Pulmonary artery endothelial cell (primary cell): ENCODE measurements at regions not wholly inside any gene's neighbourhood (a gene's known extent, or its start where the extent isn't known, plus 50 kb on each side); places are given as distances from the start of the nearest gene placed in this dataset.
A peak's percentile ranks its signal among the peaks of the same experiment; 100 is the strongest.

Source experiments
- DNase-seq: peaks from one replicate; pipeline ENCODE4 v3.0.0-alpha.2; 2011; ENCODE audit warnings: low read depth, low spot score

DNA sequence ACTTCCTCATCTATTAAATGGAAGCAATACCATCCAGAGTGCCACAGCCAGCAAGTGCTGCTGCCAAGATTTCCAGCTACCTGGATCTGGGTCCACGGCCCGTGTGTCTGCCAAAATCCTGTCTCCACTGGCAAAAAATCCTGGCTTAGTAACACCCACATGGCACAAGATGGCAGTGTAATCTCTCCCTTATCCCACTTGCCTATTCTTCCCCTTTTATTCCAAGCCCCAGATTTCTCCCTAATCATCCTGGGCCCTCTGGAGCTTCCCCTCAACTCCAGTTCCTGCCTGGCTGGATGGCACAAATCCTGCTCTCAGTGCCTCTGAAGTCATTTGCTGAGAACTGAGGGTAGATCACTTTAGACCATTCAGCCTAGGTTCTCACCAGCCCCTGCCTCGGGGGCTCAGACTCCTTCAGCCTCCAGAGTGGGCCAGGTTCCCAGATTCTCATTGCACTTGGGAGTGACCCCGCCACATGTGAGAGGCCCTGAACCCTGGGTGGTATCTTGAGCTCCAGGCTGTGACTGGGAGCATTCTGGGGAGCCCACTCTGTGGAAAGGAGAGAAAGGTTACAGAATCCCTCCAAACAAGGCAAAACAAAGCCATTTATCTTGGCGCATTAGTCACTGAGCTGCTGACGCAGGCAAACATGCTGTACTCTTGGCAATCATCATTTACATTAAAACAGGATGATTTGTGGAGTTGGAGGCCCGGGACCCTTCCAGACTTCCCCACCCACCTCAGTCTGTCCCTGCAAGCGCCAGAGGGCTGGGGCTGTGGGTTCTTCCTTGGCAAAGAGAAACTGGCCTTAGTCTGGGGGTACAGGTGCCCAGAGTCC lies 325.8 kb downstream of the DYSF start:
- no peak for DNase-seq

DNA sequence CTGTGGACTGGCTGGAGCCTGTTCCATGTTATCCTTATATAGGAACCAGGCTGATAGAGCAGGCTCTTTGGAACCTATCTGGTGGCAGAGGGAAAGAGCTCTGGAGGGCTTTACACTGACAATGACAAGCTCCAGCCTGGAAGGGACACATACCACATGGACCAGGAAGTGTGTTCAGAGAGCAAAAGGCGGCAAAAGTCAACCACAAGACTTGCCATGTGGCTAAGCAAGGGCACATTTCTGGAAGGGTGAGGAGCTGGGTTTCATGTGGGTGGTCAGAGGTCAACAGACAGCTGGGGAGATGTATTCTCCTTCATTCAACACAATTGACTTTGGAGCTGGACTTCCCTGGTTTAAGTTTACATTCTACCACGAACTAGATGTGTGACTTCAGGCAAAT lies 325.2 kb downstream of the DYSF start:
- DNase-seq: no peak

DNA sequence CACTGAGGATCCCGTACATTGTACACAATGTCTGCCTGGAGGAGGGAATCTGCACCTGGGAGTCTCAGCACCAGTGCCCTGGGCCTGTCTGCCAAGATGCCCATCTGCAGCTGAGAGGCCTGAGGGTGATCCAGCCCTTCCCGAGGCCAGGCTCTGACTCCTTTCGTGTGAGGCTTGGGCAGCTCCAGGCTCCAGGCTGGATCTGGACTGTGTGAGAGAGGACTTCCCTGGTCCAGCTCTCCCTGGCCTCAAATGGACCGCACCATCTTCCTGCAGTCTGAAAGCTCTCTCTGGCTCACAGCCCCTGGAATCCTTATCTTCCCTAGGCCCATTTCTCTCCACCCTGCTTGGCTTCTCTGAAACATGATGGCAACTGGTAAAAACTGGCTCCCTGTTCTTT lies 324.6 kb downstream of the DYSF start:
- DNase-seq: no peak

DNA sequence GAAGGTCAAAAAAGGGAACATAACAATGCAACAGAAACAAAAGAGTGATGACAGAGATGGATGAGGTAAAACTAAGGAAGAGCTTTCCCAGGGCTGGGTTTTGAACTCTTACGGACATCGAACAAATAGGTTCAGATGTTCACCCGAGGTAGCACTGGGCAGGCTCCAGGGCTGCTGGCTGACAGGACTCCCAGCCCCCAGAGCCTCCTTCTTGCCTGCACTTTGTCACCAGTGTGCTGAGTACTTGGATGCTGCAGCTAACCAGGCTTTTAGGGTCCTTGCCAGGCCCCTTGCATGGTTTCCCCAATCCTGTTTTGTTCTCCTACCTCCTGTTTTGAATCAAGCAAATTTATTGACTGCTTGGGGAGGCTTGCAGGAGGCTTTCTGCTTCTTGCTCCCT lies 322.9 kb downstream of the DYSF start:
- no peak for DNase-seq

DNA sequence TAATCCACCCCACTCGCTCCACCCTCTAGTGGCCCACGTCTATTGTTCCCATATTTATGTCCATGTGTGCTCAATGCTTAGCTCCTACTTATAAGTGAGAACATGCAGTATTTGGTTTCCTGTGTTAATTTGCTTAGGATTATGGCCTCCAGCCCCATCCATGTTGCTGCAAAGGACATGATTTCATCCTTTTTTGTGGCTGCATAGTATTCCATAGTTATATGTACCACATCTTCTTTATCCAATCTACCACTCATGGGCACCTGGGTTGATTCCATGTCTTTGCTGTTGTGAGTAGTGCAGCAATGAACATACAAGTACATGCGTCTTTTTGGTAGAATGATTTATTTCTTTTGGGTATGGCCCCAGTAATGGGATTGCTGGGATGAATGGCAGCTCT lies 319.9 kb downstream of the DYSF start:
- no peak for DNase-seq

DNA sequence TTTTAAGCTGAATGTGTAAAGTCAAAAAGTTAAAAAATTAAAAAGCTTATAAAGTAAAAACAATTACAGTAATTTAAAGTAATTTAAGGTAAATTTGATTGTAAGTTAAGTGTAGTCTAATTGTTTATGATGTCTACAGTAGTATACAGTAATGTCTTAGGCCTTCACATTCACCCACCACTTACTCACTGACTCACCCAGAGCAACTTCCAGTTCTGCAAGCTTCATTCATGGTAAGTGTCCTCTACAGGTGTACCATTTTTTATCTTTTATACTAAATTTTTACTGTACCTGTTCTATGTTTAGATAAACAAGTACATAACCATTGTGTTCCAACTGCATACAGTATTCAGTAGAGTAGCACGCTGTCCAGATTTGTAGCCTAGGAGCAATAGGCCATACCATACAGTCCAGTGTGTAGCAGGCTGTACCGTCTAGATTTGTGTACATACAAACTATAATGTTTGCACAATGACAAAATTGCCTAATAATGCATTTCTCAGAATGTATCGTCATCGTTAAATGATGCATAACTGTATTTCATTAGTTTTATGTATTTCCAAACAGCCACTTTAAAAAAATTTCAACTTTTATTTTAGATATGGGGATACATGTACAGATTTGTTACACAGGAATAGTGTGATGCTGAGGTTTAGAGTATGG lies 319.3 kb downstream of the DYSF start:
- no peak for DNase-seq

DNA sequence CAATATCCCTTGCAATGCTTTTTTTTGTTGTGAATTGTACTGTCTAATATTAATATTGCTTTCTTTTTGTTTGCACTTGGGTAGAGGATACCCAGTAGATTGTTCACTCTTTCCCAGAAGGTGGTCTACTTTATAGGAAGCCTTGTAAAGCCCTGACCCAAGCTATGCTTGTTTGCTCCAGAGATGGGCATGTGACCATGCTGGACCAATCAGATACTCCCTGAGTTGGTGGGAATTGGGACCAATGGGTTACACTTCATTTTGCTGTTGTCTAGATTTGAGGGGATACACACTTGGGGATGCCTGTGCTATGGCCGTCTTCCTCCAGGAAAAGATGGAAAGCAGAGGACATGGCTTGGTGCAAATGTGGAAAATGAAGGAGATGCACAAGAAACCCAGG lies 314.3 kb downstream of the DYSF start:
- DNase-seq: no peak

DNA sequence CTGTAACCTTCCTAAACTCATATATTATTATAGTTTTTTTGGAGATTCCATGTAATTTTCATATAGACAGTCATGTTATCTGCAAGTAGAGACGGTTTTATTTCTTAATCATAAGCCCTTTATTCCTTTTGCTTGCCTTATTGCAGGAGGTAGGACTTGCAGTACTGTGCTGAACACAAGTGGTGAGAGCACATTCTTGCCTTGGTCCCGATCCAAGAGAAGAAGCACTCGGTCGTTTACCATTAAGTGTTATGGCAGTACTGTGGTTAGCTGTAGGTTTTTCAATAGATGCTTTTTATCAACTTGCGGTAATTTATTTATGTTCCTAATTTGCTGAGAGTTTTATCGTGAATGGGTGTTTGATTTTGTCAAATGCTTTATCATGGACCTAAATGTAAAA lies 305.7 kb downstream of the DYSF start:
- no peak for DNase-seq

DNA sequence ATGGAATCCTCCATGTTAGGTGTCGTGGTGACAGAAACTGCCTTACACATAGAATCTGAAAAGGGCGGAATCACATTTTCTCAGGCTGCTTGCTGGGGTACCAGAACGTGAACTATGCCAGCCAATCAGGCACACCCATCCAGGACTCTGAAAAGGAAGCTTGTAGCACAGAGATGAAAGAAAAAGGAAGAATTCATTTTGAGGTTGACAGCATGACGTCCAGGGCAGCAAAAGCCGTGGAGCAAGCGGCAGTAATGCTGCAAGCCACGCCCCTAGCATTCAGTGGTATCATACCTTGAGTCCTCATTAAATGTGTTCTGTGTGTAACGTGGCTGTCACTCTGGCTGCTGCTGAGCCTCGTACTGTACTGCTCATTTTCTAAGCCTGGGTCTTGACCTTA lies 304.0 kb downstream of the DYSF start:
- no peak for DNase-seq

DNA sequence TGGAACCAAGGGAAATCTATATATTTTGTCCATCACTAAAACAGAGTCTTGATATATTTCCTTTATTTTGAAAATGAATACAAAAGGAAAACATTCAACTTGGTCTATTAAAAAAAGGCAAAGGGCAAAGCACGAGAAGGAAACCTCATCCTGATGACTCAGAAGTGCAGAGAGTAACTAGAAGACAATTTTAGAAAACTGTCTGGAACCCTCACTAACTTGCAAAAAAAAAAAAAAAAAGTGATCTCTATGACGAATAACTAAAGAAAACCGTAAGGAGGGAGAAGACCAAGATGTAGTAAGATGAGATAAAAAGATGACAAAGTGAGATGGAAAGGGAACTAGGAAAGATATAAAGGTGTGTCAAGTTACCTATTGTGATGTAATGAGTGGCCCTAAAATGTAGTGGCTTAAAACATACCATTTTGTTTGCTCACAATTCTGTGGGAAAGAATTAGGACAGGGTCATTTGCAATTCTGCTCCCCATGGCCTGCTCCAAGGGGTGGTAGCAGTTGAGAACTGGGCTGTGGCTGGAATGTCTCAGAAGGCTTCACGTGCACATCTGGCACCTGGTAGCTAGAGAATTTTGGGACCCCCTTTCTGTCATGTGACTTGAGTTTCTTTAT lies 303.0 kb downstream of the DYSF start:
- DNase-seq: no peak

DNA sequence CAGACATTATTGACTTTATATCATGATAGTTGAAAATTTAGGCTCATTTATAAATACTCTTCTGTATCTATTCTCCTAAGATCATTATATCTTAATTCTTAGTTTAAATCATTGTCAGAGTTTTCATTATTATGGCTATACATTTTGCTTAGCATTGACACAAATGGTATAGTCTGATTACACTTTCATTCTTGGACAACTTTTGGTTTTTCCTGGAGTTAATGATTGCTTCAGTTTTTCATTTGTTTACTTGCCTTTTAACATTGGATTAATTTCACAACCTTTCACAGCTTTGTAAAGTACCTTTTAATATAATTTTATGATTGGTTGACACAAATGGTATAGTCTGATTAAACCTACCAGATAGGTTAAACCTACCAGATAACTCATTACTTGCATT lies 298.2 kb downstream of the DYSF start:
- no peak for DNase-seq

DNA sequence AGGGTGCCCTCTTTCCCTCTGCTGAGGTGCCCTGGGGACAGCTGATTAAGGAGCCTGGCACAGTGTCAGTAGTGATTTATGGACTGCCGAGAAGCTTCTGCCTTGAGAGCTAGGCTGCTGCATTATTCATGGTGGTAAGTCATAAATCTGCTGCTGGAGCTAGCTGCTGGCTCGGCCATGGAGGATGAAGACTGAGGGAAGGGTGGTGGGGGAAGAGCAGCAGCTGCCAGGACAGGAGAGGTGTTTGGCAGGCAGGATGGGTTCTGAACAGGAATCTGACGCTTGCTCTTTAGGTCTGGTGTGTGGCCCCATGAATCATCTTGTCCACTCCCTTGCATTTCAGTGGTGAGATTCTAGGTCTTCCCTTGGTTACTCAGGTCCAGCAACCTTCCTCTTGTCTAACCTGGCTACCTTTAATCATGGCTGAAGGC lies 296.3 kb downstream of the DYSF start:
- DNase-seq: no peak

DNA sequence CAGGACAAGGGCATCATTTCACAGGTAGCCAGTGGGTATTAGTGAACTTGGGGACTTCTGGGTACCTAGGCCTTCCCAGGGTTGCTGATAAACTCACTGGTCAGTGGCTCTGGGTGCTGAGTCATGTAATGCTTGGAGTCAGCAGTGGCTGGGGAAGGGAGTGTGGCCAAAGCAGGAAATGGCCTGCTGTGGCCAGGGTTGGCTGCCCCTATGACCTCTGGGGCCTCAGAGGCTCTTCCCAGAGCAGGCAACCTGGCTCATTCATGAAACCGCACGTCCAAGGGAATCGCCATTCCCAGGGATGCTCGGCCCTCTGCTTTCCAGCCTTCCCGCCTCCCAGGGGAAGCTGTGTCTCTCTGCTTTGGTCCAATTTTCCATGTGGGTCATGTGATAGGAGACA lies 294.9 kb downstream of the DYSF start:
- no peak for DNase-seq

DNA sequence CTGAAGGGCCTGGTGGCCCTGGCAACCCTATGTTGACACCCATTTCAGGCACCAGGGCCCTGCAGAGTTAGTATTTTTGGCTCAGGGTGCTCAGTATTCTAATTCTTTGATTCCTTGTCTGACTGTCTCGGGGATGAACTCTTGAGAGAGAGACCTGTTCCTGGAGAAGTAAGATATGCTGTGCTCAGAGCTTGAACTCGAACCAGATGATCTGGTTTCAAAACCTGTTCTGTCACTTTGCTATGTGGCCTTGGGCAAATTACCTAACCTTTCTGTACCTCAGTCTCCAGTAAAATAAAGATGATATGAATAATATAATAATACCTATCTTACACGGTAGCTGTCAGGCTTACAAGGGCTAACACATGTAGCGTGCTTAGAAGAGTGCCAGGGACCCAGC lies 294.2 kb downstream of the DYSF start:
- DNase-seq: no peak

DNA sequence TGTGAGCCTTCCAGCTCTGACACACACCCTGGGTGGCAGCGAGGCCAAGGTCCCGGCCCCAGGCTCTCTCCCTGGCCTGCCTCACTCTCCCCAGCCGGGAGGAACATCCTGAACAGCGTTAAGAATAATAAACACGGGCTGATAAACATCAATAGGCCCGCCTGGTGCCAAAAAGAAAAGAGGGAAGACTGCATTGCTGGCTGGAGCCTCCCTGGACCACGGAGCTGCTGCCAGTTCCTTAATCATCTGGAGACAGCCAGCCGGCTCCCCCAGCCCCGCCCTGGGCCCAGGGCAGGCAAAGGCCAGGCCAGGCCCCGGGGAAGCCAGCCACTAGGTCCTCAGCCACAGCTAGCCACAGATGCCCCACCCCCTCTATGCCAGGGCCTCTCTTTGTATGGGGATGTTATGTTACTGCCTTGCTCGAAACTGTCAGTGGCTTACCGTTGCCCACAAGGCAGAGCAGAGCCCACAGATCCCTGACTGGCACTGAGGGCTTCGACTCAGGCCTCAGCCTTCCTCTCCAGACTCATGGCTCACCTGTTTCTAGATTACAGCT lies 293.7 kb downstream of the DYSF start:
- DNase-seq: no peak

DNA sequence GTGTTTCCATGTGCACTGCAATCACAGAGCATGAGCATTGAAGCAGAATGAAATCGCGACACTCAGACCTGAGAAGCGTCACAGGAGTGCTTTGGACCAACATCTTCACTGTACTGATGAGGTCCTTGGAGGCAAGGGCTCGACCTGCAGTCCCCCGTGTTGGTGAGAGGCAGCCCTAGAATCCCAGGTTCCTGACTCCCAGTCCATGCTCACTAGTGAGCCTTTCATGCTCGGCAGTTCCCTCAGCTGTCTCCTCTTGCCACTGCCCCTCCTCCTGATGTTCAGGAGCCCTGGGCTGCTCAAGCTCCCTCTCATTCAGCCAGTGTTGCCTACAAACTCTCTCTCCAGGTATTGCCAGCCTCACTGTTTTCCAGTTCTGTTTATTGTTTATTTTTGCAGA lies 291.4 kb downstream of the DYSF start:
- no peak for DNase-seq

DNA sequence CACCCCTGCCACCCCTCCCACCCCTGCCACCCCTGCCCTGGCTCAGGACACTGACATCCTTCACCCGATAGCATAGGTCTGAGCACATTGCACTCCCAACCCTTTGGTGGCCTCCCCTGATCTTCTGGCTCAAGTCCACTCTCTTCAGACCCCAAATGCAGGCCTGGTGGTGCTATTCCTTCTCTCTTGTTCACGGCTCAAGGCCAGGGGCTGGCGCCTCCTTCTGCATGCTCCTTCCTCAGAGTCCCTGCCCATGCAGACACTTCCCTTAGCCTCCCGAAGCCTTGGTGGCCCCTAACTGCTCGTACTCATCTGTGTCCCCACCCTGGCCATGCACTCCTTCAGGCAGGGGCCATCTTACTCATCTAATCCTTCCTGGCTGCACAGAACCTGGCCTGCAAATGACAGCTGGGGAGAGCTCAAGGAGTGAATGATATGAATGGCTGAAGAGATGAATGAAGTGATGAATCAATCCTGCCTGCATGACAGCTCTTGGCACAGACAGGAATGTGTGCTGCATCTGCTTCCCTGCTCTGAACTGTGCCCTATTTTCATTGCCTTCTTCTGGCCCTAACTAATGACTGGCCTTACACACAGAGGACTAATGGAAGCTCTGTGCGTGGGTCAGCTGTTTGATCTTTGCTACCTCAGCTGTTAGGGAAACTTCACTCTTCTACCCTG lies 290.8 kb downstream of the DYSF start:
- peak; percentile 33 for DNase-seq

DNA sequence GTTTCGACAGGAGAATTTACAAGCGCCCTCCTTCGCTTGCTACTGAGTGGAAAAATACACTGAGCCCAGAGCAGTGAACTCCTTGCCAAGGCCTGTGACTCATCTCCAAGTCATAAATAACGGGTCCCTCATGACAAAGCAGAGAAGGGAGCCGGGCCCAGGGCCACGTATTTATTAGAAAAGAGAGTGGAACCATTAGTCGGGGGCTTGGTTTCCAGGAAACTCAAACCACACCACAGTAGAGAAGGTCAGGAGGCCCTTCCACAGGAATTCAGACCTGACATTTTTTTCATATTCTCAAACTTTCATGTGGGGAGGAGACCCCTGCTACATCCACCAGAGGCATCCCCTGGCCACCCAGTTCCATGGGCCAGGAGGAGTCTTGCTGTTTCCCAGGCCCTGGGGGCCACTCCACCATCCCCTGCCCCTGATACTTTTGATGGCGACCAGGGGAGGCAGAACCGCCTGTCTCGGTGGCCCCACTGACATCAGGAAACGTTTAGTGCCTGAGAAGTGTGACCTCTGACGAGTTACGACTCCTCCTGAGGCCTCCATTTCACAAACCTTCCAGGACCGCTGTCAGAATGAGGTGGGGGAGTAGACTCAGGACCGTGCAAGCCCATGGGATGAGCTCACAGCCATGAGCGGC lies 289.7 kb downstream of the DYSF start:
- peak; percentile 87 for DNase-seq

DNA sequence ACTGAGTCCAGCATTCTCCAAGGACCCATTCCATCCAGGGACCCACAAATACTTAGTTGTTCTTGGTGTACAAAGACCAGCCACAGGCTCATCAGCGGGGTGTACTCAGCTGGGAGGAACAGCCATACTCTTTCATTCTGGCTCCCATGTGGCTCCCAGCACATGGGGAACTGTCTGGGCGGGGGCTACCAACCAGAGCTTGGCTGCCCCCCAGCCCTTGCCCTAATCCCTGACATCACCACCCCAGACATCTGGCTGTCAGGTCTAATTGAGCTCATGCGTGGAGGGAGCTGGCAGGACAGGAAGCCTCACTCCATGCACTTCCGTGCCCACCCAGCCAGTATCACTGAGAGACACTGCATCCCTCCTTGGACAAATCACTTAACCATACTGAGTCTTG lies 283.6 kb downstream of the DYSF start:
- DNase-seq: no peak

DNA sequence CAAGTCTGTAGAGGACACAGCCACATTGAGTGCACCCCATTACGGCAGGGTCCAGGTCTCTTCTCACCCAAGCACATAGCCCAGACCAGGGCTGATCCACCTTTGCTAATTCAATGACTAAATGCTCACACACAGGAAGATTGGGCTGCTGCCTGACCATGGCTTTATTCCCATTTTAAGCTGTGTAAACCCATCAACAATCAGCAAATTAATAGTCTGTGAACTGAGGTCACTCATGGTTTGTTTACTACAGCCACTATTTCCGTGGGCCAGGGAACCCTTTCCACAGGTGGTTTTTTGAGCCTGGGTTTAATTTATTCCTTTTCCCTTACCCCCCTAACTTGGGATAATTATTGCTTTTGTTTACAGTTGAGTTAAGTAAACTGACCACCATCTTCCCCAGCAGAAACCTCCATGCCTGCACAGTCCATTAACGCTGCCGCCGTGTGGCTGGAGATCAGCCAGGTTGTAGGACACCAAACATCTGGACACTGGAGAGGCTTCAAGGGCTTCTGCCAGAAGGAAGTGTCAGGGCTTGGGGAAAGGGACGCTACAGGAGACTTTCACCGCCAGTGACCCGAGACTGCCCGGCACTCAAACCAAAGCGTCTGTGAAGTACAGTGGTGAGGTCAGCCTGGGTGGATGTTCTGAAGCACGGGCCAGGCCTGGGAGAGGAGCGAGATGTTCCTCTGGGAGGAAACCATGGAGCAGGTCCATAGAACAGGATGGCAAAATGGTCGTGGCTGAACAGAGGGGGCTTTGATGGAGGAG lies 282.9 kb downstream of the DYSF start:
- no peak for DNase-seq
